Stimulated activated CD8-positive, alpha-beta memory T cell treated with anti-CD3 and anti-CD28 coated beads, Interleukin-7, amount 100 ng/mL, for 48 hours (primary cell): ENCODE measurements at regions not wholly inside any gene's neighbourhood (a gene's known extent, or its start where the extent isn't known, plus 50 kb on each side); places are given as distances from the start of the nearest gene placed in this dataset.

ENCODE experiments used
- DNase-seq, 2 donors: peaks; one replicate each; pipeline ENCODE4 v3.0.0-alpha.2; 2020; ENCODE audit warnings: low read depth in 1 of 2; ENCODE audit errors: extremely low read depth in 1 of 2

- no peak for DNase-seq
Measured at GRCh38 chr2:239677453-239678185, 276.8 kb upstream of the HDAC4 start.

GRCh38 chr2:239676716-239677452, 276.1 kb upstream of the HDAC4 start:
- DNase-seq, result no peak

- DNase-seq, result no peak
Measured at GRCh38 chr2:239675826-239676715, 275.3 kb upstream of the HDAC4 start.

GRCh38 chr2:239674981-239675825, 274.4 kb upstream of the HDAC4 start:
- no peak for DNase-seq

GRCh38 chr2:239674101-239674980, 273.5 kb upstream of the HDAC4 start:
- no peak for DNase-seq

DNA sequence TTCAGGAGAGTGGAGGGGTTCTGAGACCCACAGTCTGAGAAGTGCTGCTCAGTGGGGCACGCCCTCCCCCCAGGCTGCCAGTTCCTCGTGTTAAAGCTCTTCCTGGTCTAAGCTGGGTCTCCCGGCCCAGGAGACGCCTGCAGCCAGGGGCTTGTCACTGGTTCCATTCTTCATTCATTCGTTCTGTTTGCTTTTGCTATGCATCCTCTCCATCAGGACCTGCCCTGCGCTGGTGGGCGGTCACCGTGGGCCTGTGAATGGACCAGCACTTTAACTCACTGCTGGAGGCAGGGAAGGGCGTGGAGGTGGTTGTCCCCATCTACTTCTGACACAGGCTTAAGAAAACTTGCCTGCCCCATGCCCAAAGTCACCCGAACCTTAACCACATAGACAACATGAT, 272.8 kb upstream of the HDAC4 start:
- no peak for DNase-seq

DNA sequence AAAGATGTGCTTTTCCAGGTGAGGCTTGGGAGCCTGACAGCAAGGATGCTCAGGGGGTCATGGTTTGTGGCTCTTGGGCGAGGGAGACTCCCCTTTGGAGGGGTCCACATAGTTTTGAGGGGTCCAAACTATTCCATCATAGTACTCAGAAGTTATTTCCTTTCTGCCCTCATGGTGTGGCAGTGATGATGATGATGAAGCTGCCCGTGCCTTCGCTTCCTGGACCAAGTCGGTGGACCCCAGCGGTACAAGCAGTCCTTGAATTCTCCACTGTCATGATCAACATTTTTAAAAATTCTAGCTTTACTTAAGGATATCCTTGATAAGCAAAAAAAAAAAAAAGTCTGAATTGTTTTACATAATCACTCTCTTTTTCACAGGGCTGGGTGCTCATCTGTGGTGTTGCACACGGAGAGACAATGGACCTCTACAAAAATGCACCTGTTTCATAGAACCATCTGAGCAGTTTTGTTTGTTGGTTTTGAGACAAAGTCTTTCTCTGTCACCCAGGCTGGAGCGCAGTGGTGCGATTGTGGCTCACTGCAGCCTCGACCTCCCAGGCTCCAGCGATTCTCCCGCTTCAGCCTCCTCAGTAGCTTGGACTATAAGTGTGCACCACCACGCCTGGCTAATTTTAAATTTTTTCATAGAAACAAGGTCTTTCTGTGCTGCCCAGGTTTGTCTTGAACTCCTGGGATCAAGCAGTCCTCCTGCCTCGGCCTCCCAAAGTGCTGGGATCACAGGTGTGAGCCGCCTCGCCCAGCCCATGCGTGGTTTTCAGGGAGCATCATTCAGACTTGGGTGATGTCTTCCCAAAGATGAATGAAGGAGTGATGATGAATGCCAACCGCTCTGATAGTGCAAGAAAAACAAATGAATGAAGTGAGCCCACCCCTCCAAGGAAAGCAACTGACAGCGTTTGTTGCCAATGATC, 271.4 kb upstream of the HDAC4 start:
- DNase-seq, result no peak

DNA sequence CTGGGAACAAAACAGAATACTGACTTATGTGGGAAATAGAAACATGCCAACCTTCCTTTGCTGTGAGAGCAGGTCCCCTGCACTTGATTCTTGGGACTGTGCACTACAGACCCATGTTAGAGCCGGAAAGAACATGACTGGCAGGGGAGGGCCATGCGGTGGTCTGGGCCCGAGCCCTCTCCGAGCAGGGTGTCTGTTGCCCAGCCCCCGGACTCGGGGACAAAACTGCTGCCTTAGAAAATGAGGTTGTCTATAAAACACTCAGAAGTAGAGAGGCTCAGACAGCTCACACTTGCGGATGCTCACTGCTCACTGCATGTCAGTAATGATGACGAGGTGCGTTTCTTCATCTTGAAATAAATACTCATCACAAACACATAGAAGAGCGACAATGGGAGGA, 270.7 kb upstream of the HDAC4 start:
- no peak for DNase-seq

GRCh38 chr2:239670463-239671120, 269.8 kb upstream of the HDAC4 start:
- no peak for DNase-seq

GRCh38 chr2:239669899-239670460, 269.2 kb upstream of the HDAC4 start:
- no peak for DNase-seq

DNA sequence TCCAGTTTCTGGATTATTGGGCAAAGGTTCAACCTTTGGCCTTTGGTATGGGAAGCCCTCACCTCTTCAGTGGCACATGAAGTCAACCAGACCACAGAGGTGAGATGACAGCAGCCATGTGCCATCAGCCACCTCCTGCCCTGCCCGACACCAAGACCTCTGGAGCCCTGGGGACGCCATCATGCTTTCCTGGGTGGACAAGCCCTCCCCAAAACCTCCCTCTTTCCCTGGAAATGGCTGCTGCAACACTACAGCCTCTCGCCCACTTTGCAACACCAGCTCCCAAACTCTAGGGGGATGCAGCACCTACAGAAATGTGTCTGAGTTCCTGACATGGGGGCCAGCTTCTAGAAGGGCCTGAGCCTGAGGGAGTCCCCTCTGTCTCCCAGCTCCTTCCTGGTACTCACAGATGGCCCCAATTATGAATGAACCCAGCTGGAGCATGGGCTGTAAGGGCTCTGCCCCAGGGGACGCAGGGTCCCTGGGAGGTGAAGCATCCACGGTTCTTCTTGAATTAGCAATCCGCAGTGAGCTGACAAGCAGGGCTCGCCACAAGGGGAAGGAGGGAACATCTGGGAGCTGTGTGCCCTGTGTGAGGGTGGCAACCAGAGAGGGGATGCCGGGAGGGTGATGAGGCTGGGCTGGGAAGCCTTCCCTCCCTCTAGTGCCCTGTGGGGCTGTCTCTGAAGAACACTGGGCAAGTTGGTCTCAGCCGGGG, 268.5 kb upstream of the HDAC4 start:
- no peak for DNase-seq

GRCh38 chr2:239668651-239669050, 267.8 kb upstream of the HDAC4 start:
- no peak for DNase-seq

- DNase-seq, result no peak
Measured at GRCh38 chr2:239668042-239668441, 267.2 kb upstream of the HDAC4 start.

- DNase-seq, result no peak
Measured at GRCh38 chr2:239667431-239667985, 266.7 kb upstream of the HDAC4 start.

DNA sequence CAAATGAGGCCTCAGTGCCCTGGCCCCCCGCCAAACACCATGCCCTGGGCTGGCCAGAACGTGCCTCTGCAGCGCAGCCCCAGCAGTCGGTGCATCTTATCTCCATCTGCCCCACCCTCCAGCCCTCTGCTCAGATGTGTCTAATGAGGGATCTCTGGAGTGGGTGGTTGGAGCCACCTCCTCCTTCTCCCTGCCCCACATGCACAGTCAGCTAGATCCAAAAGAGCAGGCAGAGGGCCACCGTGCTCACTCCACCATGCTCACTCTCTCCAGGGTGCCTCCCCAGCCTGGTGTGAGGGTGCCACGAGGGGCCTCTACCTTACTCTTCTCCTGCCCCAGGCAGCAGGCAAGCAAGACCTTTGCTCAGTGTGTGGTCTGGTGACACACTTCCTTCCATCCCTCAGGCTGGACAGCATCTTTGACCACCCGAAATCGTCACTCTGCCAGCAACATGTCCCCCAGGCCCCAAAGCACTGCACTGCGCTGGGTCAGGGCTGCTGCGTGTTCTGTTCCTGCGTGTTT, 266.1 kb upstream of the HDAC4 start:
- DNase-seq, result no peak

GRCh38 chr2:239666053-239666854, 265.4 kb upstream of the HDAC4 start:
- no peak for DNase-seq
